ENCODE measurements at regions not wholly inside any gene's neighbourhood (a gene's known extent, or its start where the extent isn't known, plus 50 kb on each side); places are given as distances from the start of the nearest gene placed in this dataset.
"Not testable (repeated sequence)": the region's sequence is repeated elsewhere in the genome, so short reads cannot be mapped to it uniquely, and the experiment has no call there.

- no peak for DNase-seq
Measured at GRCh38 chr2:226115102-226115831, 684.4 kb downstream of the IRS1 start.

DNA sequence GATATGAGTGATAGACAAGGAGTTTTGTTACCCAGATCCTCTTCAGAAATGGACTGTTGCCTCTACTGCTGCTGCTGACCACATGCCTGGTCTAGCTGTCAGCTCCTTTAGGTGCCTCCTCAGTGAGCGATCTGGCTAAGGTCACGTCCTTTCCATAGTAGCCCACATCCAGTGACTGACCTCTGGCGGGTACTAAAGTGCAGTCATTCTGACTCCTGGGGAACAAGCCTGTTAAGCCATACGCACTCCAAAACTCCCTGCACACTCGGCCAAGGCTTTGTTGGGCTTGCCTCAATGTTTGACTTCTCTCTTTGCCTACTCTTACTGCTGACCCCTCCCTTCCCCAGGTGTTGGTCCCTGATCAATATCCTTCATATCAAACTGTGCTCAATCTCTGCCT lies 685.2 kb downstream of the IRS1 start:
- DNase-seq = no peak

- no peak for DNase-seq
Measured at GRCh38 chr2:226098861-226099745, 699.6 kb downstream of the NYAP2 start.

GRCh38 chr2:226095058-226095457 lies 695.5 kb downstream of the NYAP2 start:
- DNase-seq = no peak

- DNase-seq = no peak
Measured at GRCh38 chr2:226093364-226093763, 693.9 kb downstream of the NYAP2 start.

GRCh38 chr2:226088366-226088674 lies 688.8 kb downstream of the NYAP2 start:
- DNase-seq = no peak

DNA sequence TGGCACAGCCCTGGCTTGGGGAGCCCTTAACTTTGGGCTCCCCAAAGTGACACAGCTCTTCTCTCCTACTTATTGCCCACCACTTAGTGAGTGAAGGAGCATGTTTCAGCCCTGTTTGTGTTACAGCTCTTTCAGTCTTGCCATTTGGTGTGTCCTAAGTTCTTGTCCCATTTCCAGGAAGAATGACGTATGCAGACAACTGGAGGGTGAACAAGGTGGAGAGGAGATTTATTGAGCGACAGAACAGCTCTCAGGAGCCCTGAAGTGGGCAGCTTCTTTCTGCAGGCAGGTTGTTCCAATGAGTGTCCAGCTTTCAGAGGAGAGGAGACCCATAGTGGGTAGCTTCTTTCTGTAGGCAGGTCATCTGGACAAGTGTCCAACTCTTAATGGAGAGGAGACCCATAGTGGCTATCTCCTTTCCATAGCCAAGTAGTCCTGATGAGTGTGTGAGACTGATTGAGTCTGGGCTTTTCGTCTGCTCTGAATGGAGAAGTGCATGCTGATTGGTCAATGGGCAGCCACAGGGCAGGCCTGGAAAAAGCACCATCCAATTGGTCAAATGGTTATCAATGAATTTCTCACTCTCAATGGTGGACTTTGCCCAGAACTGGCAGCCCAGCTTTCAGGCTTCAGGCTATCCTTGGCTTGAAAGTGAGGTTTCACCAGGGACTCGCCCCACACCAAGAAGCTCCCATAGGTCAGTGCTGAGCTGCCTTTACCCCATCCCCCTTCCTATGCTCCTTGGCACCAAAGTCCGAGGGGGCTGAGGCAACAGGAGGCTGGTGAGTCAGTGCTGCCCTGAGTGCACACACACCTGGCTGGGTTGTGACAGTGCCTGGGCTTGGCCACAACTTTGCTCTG lies 688.2 kb downstream of the NYAP2 start:
- no peak for DNase-seq

DNA sequence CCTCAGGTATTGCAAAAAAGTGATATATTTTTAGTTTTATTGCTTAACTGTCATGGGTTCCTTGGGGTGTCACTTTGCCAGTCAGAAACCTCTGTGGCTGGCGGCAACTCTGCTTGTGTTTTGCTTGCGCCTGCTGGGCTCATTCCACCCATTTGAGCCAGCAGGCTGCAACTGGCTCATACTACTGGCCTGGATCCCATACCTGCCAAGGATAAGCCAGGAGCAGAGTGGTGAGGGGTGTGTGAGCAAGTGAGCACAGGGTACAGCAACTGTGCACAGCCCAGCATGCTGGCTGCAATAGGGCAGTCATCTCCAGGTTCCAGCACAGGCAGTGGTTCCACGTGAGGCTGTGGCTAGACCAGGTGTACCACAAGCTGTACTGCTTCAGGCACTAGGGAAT lies 687.5 kb downstream of the NYAP2 start:
- no peak for DNase-seq

- no peak for DNase-seq
Measured at GRCh38 chr2:226086190-226086589, 686.7 kb downstream of the NYAP2 start.

DNA sequence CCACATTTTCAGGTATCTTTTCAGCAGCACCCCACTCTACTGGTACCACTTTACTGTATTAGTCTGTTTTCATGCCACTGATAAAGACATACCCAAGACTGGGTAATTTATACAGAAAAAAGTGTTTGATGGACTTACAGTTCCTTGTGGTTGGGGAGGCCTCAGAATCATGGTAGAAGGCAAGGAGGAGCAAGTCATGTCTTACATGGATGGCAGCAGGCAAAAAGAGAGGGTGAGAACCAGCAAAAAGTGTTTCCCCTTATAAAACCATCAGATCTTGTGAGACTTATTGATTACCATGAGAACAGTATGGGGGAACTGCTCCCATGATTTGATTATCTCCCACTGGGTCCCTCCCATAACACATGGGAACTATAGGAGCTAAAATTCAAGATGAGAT lies 685.9 kb downstream of the NYAP2 start:
- DNase-seq = not testable (repeated sequence)

DNA sequence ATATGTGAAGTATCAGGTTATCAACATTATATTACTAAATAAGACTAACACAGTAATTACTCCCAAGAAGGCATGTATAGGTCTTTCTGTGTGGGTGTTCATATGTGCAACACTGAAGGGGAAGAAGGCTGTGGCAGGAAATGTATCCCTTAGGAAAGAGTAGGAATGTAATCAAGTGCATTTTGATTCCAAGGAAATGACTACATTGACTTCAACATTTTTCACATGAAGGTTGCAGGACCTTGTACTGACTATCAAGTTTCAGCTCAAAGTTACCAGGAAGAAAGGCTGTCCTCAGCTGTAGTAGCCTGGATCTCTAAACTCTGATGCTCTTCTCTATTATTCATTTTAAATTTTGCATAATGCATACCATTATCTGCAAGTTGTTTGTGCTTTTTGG lies 680.8 kb downstream of the NYAP2 start:
- DNase-seq = no peak

GRCh38 chr2:226079671-226080181 lies 680.2 kb downstream of the NYAP2 start:
- DNase-seq = no peak

- DNase-seq = no peak
Measured at GRCh38 chr2:226079196-226079595, 679.7 kb downstream of the NYAP2 start.

- no peak for DNase-seq
Measured at GRCh38 chr2:226078666-226079065, 679.2 kb downstream of the NYAP2 start.

DNA sequence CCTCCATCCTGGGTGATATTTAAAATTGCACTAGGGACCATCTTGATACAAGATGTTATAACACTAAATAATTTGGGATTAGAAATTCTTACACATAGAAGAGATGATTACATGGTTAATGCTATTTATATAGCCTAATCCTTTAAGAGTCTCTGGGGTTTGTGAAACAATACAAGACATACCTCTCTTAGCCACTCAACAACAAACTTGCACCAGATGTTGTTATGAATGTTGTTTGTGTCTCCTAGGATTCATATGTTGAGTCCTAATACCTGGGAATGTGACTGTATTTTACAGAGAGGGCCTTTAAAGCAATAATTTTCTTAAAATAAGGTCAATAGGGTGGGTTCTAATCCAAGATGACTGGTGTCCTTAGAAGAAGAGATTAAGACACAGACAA lies 678.3 kb downstream of the NYAP2 start:
- no peak for DNase-seq

GRCh38 chr2:226077031-226077430 lies 677.5 kb downstream of the NYAP2 start:
- no peak for DNase-seq

DNA sequence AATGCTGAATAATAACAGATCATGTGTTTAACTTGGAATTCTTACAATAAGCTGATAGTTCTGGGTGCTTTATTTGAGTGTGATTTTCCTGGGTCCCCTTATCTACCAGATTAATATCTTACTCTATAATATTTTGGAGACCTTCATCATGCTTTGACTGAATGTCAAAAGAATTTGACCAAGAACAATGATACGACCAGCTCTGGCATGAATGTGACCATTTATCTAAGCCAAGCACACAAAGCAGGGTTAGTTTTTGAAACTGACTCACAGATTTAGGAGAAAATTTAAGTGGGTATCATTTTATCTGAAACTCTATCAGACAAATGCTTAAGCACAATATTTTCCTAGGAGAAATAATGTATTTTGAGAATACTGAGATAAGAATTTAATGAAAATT lies 677.0 kb downstream of the NYAP2 start:
- no peak for DNase-seq

GRCh38 chr2:226074391-226074790 lies 674.9 kb downstream of the NYAP2 start:
- no peak for DNase-seq

GRCh38 chr2:226073496-226074160 lies 674.1 kb downstream of the NYAP2 start:
- DNase-seq = no peak

- DNase-seq = no peak
Measured at GRCh38 chr2:226066873-226067272, 667.4 kb downstream of the NYAP2 start.

DNA sequence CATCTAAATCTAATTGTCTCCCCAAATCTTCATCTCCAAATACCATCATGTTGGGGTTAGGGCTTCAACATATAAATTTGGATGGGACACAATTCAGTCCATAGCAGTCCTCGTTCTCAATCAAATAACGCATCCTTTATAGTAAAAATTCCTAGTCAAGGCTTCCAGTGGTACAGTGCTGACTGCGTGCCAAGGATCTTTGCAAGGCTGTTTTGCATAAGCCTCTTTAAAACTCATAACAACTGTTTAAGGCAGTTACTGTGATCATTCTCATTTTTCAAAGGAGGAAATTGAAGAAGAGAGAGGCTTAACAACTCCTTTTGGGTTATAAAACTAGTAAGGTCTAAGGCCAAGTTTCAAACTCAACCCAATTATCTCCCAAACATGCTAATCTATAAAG lies 666.9 kb downstream of the NYAP2 start:
- no peak for DNase-seq

- no peak for DNase-seq
Measured at GRCh38 chr2:226064932-226065570, 665.5 kb downstream of the NYAP2 start.
